ENCODE measurements at regions not wholly inside any gene's neighbourhood (a gene's known extent, or its start where the extent isn't known, plus 50 kb on each side); places are given as distances from the start of the nearest gene placed in this dataset.

DNA sequence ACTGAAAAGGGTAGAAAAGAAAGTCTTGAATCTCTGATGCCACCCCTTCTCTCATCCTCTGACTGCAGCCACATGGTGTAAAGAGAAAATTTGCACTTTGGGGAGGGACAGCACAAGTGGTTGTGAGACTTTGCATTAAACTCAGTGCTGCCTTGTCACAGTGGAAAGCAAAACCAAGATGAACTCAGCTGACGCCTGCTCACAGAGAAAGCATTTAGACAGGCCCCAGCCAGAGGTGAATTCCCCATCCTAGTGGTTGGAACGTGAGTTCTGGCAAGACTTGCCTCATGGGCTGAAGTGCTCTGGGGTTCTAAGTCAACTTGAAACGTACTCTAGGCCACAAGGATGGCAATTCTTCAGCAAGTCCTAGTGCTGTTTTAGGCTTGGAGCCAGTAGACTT, 1101.4 kb downstream of the ADGRL3 start:
- TF ChIP-seq, protein P1, sequence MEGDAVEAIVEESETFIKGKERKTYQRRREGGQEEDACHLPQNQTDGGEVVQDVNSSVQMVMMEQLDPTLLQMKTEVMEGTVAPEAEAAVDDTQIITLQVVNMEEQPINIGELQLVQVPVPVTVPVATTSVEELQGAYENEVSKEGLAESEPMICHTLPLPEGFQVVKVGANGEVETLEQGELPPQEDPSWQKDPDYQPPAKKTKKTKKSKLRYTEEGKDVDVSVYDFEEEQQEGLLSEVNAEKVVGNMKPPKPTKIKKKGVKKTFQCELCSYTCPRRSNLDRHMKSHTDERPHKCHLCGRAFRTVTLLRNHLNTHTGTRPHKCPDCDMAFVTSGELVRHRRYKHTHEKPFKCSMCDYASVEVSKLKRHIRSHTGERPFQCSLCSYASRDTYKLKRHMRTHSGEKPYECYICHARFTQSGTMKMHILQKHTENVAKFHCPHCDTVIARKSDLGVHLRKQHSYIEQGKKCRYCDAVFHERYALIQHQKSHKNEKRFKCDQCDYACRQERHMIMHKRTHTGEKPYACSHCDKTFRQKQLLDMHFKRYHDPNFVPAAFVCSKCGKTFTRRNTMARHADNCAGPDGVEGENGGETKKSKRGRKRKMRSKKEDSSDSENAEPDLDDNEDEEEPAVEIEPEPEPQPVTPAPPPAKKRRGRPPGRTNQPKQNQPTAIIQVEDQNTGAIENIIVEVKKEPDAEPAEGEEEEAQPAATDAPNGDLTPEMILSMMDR (IDR thresholded peaks at IDR 0.05), result no peak
- TF ChIP-seq POLR2A (IDR thresholded peaks at IDR 0.05), result no peak
- no peak for TF ChIP-seq POLR2AphosphoS5 (IDR thresholded peaks at IDR 0.05; ENCODE audit: insufficient read depth in 1 of 2, low read depth in 1 of 2)
